GM19438 (cell line): ENCODE measurements at regions not wholly inside any gene's neighbourhood (a gene's known extent, or its start where the extent isn't known, plus 50 kb on each side); places are given as distances from the start of the nearest gene placed in this dataset.
"Not testable (repeated sequence)": the region's sequence is repeated elsewhere in the genome, so short reads cannot be mapped to it uniquely, and the experiment has no call there.

Experiments
- ATAC-seq: cut with Tn5 transposase; IDR thresholded peaks from one replicate; pipeline ENCODE4 v1.9.1; 2021; ENCODE audit warnings: low read depth; ENCODE audit not compliant: unreplicated experiment

DNA sequence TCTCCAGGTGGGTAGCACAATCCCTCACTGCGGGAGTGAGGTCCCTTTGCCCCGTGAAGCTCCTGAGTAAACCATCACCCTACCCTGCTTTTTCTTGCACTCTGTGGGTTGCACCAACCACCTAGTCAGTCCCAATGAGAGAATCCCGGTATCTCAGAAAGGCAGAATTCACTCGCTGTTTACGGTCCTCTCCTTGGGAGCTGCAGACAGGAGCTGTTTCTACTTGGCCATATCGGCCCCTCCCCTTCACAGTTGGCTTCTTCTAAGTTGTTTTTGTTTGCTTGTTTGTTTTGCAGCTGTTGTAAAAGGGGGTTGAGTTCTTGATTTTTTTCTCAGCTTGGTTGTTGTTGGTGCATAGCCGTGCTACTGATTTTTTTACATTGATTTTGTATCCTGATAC lies 237.0 kb upstream of the RASA1 start:
- no peak for ATAC-seq

- ATAC-seq = no peak
These were observed 233.1 kb upstream of the RASA1 start for GRCh38 chr5:87034557-87034956.

DNA sequence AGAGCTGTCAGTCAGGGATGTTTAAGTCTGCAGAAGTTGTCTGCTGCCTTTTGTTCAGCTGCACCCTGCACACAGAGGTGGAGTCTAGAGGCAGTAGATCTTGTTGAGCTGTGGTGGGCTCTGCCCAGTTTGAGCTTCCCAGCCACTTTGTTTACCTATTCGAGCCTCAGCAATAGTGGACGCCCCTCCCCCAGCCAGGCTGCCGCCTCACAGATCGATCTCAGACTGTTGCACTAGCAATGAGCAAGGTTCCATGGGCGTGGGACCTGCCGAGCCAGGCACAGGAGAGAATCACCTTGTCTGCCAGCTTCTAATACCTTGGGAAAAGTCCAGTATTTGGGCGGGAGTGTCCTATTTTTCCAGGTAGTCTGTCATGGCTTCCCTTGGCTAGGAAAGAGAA lies 225.1 kb upstream of the RASA1 start:
- ATAC-seq = no peak

DNA sequence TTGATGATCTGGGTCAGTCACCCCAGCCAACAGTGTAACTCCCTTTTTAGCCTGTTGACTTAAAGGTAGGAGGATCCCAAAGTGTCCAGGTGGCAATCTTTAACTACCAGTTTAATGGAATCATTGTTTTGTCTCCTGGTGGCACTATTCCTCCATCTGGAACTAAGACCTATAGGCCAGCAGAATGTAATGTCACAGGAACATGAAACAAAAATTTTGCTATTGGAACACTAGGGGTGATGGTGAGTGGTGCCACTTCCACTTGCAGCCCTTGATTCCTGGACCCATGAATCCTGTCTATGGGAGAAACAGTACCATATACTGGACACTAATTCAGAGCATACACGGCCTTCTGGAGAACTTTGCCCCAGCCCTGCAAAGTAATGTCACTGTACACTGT lies 219.5 kb upstream of the RASA1 start:
- no peak for ATAC-seq

DNA sequence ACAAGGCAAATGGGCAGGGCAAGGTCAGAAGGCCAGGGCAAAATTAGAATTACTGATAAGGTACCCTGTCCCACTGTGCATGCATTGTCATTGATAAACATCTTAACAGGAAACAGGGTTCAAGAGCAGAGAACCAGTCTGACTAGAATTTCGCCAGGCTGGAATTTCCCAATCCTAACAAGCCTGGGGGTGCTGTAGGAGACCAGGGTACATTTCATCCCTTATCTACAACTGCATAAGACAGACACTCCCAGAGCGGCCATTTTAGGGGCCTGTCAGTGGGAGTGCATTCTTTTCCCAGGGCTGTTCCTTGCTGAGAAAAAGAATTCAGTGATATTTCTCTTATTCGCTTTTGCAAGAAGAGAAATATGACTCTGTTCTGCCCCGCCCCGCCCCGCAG lies 218.7 kb upstream of the RASA1 start:
- ATAC-seq = not testable (repeated sequence)

- ATAC-seq = no peak
These were observed 216.1 kb upstream of the RASA1 start for GRCh38 chr5:87051502-87052113.

- no peak for ATAC-seq
These were observed 214.5 kb upstream of the RASA1 start for GRCh38 chr5:87053146-87053545.

DNA sequence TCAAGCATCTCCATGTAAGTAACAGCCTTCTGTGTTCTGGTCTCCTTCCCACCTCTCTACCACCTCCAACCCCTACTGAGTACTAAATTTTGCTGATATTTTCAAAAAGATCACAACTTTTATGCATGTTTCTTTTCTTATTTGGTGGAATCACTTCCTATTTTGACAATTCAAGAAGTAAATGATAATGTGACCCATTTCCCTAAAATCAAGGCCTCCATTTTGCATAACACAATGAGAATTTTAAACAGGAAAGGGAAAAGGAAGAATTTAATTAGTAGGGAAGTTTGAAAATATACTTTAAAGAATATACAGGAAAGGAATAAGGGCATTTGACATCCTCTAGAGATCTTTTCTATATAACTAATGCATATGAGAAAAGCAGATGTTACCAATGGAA lies 212.9 kb upstream of the RASA1 start:
- ATAC-seq = no peak

DNA sequence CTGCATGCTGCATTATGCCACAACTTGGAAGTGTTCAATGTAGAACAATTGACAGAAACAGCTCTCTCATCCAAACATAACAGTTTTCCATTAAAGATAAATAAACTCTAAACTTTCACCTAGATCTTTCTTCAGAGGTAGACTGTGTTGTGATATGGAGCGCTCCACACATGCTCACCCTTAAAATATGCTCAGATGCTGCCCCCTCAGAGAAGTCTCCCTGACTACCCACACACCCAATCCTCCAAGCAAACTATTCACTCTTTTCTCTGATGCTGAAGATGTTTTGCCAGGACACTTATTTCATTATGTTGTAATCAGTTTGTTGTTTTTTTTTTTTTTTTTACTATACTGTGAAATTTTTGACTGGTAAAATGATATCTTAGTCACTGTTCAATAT lies 206.6 kb upstream of the RASA1 start:
- no peak for ATAC-seq

DNA sequence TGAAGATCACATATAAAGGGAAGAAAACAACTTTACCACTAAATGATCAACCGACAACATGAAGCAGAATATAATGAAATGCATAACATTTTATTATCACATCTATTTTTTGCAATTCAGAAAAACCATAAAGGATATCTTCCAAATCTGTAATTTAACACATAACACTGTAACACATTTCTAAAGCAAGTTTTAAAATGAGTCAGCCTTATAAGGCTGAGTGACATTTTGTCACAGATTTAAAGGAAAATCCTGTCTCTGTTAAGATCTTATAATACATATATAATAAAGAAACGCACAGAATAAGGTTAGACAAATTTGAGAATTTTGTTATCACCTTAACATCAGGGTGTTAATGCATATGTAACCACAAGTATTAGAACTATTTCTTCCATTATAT lies 198.4 kb upstream of the RASA1 start:
- ATAC-seq = no peak

DNA sequence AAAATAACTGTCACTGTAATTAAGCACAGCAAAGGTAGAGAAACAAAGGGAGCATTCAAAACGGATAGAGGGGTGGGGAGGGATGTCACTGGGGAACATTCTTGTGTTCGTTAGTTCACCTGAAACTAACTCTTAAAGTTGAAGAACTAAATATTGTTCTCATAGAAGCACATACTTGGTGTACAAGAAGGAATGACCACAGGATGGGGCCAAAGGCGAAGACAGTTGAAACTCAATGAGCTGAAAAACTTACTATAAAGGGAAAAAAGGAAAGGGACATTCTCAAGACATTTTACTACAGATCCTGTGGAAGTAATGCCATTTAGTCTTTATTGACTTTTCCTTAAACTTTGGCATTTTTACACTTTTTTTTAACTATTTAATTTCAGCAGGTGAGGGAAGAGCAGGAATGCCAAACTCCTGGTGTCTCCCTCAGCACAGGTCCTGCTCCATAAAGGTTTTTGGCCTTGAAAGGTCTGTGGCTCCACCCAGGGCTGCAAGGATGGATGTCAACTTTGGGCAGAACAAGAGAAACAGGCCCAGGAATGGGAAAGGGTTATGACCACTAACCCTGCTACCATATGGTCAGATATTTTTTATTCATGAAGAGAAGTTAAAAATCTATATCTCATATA lies 197.6 kb upstream of the RASA1 start:
- peak; percentile 82 for ATAC-seq

DNA sequence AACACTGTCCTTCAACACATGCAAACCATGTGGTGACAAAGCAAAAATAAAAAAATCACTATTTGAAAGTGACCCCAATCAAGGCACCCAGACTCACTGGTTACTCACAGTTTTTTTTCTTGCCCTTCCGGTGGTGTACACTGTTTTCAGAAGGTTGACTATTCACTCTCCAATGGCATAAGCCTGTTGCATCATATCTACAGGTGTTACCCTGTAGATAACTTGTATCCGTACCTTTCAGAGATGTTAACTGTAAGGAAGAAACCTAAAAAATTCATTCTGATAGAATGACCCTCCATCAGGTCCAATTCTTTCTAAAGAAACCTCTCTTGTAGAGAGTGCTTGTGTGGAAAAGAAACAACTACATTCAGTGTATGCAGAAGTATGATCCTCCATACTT lies 193.6 kb upstream of the RASA1 start:
- ATAC-seq = no peak

DNA sequence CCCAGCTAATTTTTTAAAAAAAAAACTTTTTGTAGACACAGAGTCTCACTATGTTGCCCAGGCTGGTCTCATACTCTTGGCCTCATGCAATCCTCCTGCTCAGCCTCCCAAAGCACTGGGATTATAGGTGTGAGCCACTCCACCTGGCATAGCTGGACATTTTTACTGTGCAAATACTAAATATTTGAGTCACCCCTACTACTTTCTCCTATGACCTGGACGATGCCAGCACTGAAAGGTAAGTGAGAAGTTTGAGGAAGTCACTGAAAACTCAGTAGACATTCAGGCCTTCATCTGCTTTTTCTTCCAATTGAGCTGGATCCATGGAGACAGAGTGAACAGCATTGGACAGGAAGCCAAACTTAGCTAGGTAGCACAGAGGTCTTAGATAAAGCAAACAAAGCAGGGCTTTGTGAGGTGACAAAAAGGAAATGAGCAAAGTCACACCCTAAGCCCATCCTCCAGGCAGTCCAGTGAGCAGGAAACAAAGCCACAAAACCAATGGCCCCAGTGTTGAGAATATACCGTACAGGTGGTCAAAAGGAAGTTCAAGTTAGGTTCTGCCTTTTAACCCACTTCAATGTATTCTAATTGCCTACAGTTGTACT lies 192.6 kb upstream of the RASA1 start:
- peak; percentile 96 for ATAC-seq

DNA sequence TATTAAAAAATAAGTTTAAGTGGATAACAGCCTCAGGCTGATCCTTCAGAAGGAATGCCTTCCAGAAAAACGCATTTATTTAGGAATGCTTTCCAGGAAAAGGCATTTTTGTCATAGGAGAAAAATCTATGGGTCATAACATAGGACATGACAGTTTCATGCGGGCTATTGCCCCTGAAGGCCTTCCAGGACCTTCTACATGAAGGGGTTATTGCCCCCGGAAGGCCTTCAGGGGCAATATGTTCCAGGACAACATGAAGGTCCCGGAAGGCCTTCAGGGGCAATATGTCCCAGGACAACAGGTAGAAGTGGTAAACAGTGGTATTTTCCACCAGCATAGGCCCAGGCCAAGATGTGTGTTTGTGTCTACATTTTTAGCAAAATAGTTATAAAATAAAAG lies 191.3 kb upstream of the RASA1 start:
- ATAC-seq = no peak

DNA sequence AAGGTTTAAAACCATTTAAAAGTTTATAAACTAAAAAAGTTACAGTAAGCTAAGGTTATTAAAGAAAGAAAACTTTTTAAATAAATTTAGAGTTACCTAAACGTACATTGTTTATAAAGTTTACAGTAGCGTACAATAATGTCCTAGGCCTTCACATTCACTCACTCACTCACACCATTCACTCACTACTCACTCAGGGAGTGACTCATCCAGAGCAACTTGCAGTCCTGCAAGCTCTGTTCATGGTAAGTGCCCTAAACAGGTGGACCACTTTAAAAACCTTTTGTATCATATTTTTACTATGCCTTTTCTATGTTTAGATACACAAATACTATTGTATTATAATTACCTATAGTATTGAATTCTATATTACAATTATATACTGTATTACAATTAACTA lies 190.8 kb upstream of the RASA1 start:
- ATAC-seq = no peak

DNA sequence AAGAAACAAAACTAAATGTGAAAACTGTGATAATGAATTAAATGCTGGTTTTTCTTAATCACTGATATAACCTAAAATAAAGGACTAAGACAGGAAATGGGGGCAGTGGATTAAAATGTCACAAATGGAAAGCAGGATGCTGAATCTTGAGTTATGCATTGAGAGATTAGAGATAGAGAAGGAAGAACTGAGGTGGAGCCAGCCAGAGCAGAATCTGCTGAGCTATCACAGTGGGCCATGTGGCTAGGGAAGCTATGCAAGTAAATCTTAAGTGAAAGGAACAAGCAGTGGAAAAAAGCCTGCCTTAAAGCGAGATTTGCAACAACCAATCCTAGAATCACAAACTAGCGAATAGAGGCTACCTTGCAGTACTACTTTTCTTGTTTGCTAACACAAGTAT lies 188.5 kb upstream of the RASA1 start:
- ATAC-seq = no peak

- no peak for ATAC-seq
These were observed 186.7 kb upstream of the RASA1 start for GRCh38 chr5:87081016-87081415.

DNA sequence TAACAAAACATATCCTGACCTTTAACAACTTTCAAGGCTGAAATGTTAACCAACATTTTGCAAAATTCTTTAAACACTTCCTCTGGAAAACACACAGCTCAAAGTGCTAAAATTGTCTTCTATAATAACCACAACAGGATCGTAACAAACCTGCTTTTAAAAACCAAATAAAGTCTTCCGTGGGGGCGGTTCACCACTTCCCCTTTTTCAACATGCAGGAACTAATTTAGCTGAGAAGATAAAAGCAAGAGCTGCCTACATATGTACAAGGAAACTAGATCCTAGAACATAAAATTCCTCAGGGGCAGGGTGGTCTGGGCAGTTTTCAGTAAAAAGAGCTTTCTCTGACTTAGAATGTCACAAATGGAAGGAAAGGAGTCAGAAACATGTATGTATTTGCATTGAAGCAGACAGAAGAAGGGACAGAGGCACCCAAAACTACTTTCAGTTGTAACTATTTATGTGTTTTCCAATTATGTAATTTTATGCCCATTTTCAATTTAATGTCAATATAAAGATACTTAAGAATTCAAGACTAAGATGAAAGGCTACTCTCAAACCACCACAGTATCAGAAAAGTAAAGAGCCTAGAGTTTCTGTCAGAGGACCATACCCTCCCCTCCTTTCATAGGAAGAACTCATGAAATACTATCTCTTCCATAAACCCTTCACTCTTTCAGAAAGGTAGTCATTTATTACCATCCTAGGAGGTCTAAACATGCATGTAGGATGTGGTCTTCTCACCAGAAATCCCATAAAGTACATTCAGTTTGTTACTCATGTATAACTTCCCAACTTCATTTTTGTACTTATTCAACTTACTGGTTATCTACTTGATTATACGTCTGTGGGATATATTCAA lies 185.9 kb upstream of the RASA1 start:
- ATAC-seq = peak; percentile 91

- ATAC-seq = no peak
These were observed 173.3 kb upstream of the RASA1 start for GRCh38 chr5:87094347-87094746.

DNA sequence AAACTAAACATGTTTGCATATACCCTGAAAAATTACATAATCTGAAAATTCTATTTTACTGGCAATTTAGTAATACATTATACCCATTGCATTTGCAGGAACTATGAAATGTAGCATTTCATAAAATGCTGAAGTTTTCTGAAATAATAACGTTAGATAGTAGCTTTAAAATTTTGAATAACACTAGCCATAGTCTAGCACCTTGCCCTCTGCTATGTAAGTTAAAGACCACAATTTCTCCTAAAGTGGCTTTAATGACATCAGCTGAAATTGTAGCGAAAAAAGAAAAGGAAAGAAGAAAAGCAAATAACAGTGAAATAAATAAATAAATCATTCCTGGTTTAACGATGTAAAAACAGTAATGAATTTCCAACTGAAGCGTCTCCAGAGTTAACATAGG lies 172.8 kb upstream of the RASA1 start:
- no peak for ATAC-seq

DNA sequence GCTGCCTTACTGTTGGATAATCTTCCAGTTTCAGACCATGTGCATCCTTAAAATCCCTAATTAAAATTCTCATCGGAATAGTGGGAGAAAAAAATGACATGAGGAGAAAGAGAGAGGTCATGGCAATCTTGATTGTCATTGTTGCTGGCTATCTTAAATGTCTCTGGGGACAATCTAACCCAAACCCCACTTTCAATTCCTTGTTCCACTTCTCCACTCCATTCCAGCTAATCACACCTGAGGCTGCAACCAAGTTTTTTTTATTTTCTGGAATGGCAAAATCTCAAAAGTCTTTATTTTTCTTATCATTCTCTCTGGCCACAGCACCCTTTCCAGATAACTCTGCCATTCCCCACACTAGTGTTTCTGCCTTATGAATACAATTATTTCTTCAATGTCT lies 171.9 kb upstream of the RASA1 start:
- no peak for ATAC-seq
